Activated T-cell treated with anti-CD3 and anti-CD28 coated beads, Interleukin-2, amount 50 U/mL, for 4 hours (primary cell): ENCODE measurements at regions not wholly inside any gene's neighbourhood (a gene's known extent, or its start where the extent isn't known, plus 50 kb on each side); places are given as distances from the start of the nearest gene placed in this dataset.
"Not testable (repeated sequence)": the region's sequence is repeated elsewhere in the genome, so short reads cannot be mapped to it uniquely, and the experiment has no call there.

Source experiments
- ATAC-seq, 2 donors: fragments of 200-7000 bp; cut with Tn5 transposase; one replicate each; pipeline ENCODE4 v1.10.0; 2021
- DNase-seq: peaks from one replicate; pipeline ENCODE4 v3.0.0-alpha.2; 2020
- H3K27me3 Mint-ChIP-seq: one replicate; pipeline ENCODE4 v1.8.0; 2021; ENCODE audit warnings: low read depth, mixed read lengths
- H3K36me3 Mint-ChIP-seq: one replicate; pipeline ENCODE4 v1.8.0; 2022; ENCODE audit warnings: mixed read lengths; ENCODE audit not compliant: insufficient read depth
- H3K4me1 Mint-ChIP-seq: one replicate; pipeline ENCODE4 v1.8.0; 2021; ENCODE audit warnings: low read depth, mixed read lengths
- H3K4me3 Mint-ChIP-seq: one replicate; pipeline ENCODE4 v1.8.0; 2021; ENCODE audit warnings: mild to moderate bottlenecking, moderate library complexity, mixed read lengths
- H3K9me3 Mint-ChIP-seq: one replicate; pipeline ENCODE4 v1.8.0; 2021; ENCODE audit warnings: mixed read lengths

GRCh38 chr6:141815039-141815438 is 317.7 kb upstream of the GJE1 start:
- not testable (repeated sequence) for DNase-seq, H3K36me3 Mint-ChIP-seq, H3K4me3 Mint-ChIP-seq, H3K27me3 Mint-ChIP-seq, ATAC-seq, H3K4me1 Mint-ChIP-seq, H3K9me3 Mint-ChIP-seq

DNA sequence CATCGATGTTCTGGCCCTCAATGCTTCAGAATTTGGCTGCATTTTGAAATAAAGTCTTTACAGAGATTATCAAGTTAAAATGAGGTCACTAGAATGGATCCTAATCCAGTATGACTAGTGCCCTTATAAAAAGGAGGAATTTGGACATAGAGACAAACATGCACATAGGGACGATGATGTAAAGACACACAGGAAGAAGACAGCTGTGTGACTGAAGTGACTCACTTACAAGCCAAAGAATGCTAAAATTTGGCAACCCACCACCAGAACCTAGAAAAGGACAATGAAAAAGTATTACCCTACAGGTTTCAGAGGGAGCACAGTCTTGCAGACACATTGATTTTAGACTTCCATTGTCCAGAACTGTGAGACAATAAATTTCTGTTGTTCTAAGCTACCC is 322.8 kb upstream of the GJE1 start:
- H3K4me3 Mint-ChIP-seq, result no peak overlapping the region
- no peaks in the 10 kb centered on the region for H3K4me1 Mint-ChIP-seq
- peaks cover 2% of the 10 kb centered on the region for H3K27me3 Mint-ChIP-seq
- H3K9me3 Mint-ChIP-seq, result no peaks in the 10 kb centered on the region
- ATAC-seq (no peak), DNase-seq (no peak)
- no peaks in the 10 kb centered on the region for H3K36me3 Mint-ChIP-seq

- Mint-ChIP-seq H3K4me3 (no peak overlapping the region), H3K9me3 (no peaks in the 10 kb centered on the region), H3K4me1 (no peaks in the 10 kb centered on the region), H3K27me3 (peaks cover 2% of the 10 kb centered on the region), H3K36me3 (no peaks in the 10 kb centered on the region)
- ATAC-seq (no peak), DNase-seq (no peak)
Observed at GRCh38 chr6:141808662-141809061, 324.1 kb upstream of the GJE1 start.

GRCh38 chr6:141800973-141801372 is 331.8 kb upstream of the GJE1 start:
- DNase-seq, H3K4me1 Mint-ChIP-seq, H3K4me3 Mint-ChIP-seq, ATAC-seq, H3K36me3 Mint-ChIP-seq, H3K27me3 Mint-ChIP-seq, H3K9me3 Mint-ChIP-seq: not testable (repeated sequence)

DNA sequence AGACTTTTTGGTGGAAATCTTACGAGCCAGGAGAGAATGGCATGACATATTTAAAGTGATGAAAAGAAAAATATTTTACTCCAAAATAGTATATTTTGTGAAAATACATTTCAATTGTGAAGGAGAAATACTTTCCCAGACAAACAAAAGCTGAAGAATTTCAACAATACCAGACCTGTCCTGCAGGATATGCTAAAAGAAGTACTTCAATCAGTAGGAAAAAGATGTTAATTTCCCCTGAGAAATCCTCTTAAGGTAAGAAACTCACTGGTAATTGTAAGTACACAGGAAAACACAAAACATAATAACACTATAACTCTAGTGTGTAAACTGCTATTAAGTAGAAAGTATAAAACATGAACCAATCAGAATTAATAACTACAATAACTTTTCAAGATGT is 341.8 kb upstream of the GJE1 start:
- H3K27me3 Mint-ChIP-seq, result no peaks in the 10 kb centered on the region
- no peak overlapping the region for H3K4me3 Mint-ChIP-seq
- H3K9me3 Mint-ChIP-seq, result peaks cover 9% of the 10 kb centered on the region
- H3K36me3 Mint-ChIP-seq, result no peaks in the 10 kb centered on the region
- DNase-seq, result no peak
- ATAC-seq, result no peak
- no peaks in the 10 kb centered on the region for H3K4me1 Mint-ChIP-seq

DNA sequence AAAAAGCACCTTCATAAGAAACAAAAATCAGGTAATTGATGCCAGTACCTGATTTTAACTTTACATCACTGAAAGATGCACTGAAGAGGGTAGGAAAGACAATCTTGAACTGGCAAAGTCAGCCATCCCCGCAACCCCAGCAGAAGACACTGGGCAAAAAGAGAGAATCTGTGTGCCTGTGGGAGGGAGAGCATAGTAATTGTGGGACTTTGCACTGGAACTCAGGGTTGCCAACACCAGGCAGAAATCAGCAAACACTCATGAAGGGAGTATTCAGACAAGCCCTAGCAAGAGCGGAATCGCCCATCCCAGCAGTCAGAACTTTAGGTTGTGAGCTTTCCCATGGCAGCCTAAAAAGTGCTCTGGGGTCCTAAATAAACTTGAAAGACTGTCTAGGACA is 344.6 kb upstream of the GJE1 start:
- H3K36me3 Mint-ChIP-seq, result no peaks in the 10 kb centered on the region
- DNase-seq (no peak), ATAC-seq (no peak)
- H3K9me3 Mint-ChIP-seq, result peaks cover 5% of the 10 kb centered on the region
- H3K4me1 Mint-ChIP-seq, result no peaks in the 10 kb centered on the region
- H3K4me3 Mint-ChIP-seq, result no peak overlapping the region
- no peaks in the 10 kb centered on the region for H3K27me3 Mint-ChIP-seq

DNA sequence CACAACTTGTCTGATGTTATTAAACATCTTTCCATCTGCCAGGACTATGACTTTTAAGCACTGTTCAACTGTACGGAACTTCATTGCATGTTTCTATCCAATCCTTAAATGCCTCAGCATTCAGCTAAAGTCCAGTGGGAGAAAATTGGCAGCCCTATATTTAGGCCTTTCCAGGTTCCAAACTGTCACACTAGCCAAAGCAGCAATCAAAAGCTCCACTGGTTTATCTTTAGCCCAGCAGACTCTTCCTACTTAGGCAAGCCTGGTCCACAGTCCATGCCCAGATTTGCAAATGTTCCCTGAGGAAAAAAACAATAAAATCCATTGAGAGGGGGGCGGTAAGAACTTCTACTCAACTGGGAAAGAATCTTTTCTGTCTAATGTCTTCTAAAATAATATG is 349.1 kb upstream of the GJE1 start:
- ATAC-seq, result no peak
- Mint-ChIP-seq H3K27me3 (no peaks in the 10 kb centered on the region), H3K4me1 (no peaks in the 10 kb centered on the region), H3K36me3 (no peaks in the 10 kb centered on the region), H3K4me3 (no peak overlapping the region), H3K9me3 (no peaks in the 10 kb centered on the region)
- DNase-seq, result no peak

GRCh38 chr6:141780296-141780695 is 352.4 kb upstream of the GJE1 start:
- DNase-seq (no peak), ATAC-seq (no peak)
- H3K36me3 Mint-ChIP-seq, result no peaks in the 10 kb centered on the region
- no peaks in the 10 kb centered on the region for H3K27me3 Mint-ChIP-seq
- H3K9me3 Mint-ChIP-seq, result no peaks in the 10 kb centered on the region
- no peak overlapping the region for H3K4me3 Mint-ChIP-seq
- no peaks in the 10 kb centered on the region for H3K4me1 Mint-ChIP-seq

GRCh38 chr6:141764388-141764787 is 368.3 kb upstream of the GJE1 start:
- Mint-ChIP-seq H3K9me3 (peaks cover under 1% of the 10 kb centered on the region), H3K27me3 (no peaks in the 10 kb centered on the region), H3K4me3 (no peak overlapping the region), H3K36me3 (no peaks in the 10 kb centered on the region), H3K4me1 (no peaks in the 10 kb centered on the region)
- no peak for ATAC-seq
- no peak for DNase-seq

DNA sequence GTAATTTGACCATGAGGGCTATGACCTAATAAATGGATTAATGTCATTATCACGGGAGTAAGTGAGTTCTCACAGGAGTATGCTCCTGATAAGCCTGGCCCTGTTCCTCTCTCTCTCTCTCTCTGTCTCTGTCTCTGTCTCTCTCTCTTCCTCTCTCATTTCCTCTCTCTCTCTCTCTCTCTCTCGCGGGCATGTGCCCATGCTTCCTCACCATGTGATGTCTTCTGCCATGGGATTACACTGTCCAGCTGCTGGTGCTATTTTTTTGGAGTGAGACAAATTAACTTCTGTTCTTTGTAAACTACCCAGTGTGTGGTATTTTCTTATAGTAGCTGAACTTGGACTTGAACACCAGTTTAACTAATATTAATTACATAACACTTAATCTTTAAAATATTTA is 374.3 kb upstream of the GJE1 start:
- H3K27me3 Mint-ChIP-seq, result no peaks in the 10 kb centered on the region
- no peak for DNase-seq
- ATAC-seq, result no peak
- H3K4me1 Mint-ChIP-seq, result peaks cover 1% of the 10 kb centered on the region
- no peaks in the 10 kb centered on the region for H3K9me3 Mint-ChIP-seq
- no peak overlapping the region for H3K4me3 Mint-ChIP-seq
- no peaks in the 10 kb centered on the region for H3K36me3 Mint-ChIP-seq

DNA sequence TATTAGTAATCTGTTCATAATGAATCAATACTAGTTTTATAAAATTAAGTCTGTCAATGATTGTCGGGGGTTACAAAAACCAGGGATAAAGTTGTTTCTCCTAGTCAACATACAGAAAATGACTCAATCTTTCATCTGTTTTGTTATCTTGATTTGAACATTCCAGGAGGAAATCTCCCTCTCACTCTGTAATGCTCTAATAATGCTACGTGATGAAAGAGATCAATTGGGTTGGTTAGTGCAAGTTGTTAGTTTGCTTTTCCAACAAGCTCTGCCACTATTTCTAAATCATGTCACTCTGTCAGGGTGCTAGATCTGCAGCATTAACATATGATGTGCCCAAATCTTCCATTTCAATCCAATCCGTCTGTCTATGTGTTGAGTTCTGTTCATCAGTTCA is 379.5 kb upstream of the GJE1 start:
- Mint-ChIP-seq H3K4me3 (no peak overlapping the region), H3K9me3 (no peaks in the 10 kb centered on the region), H3K36me3 (no peaks in the 10 kb centered on the region), H3K4me1 (peaks cover 5% of the 10 kb centered on the region), H3K27me3 (no peaks in the 10 kb centered on the region)
- ATAC-seq (no peak), DNase-seq (no peak)

DNA sequence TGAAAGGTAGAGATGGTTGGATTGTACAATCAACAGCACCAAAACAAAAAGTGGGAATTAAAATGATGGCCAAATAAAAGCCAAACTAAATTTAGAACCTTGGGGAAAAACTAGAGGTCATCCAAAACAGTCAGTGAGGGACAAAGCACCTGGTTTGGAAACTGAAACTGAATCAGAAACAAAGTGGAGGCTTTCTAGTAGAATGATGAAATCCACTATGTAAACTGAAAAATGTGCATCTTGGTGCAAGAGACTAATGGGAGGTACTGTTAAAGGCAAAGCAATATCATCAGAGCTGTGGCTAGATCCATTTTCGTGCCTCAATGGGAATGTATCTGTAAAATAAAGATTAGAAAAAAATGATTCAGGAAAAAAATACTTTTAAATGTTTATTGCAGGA is 380.0 kb upstream of the GJE1 start:
- Mint-ChIP-seq H3K9me3 (no peaks in the 10 kb centered on the region), H3K4me1 (peaks cover 5% of the 10 kb centered on the region), H3K27me3 (no peaks in the 10 kb centered on the region), H3K36me3 (no peaks in the 10 kb centered on the region), H3K4me3 (no peak overlapping the region)
- DNase-seq (no peak), ATAC-seq (no peak)

DNA sequence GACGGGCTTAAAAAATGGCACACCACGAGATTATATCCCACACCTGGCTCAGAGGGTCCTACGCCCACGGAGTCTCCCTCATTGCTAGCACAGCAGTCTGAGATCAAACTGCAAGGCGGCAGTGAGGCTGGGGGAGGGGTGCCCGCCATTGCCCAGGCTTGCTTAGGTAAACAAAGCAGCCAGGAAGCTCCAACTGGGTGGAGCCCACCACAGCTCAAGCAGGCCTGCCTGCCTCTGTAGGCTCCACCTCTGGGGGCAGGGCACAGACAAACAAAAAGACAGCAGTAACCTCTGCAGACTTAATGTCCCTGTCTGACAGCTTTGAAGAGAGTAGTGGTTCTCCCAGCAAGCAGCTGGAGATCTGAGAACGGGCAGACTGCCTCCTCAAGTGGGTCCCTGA is 386.4 kb upstream of the GJE1 start:
- ATAC-seq, H3K4me1 Mint-ChIP-seq, H3K4me3 Mint-ChIP-seq, DNase-seq, H3K36me3 Mint-ChIP-seq, H3K9me3 Mint-ChIP-seq, H3K27me3 Mint-ChIP-seq: not testable (repeated sequence)

GRCh38 chr6:141744971-141745370 is 387.8 kb upstream of the GJE1 start:
- no peak overlapping the region for H3K4me3 Mint-ChIP-seq

GRCh38 chr6:141744194-141744925 is 388.4 kb upstream of the GJE1 start:
- Mint-ChIP-seq H3K9me3 (no peaks in the 10 kb centered on the region), H3K4me1 (no peaks in the 10 kb centered on the region), H3K4me3 (no peak overlapping the region), H3K27me3 (no peaks in the 10 kb centered on the region), H3K36me3 (no peaks in the 10 kb centered on the region)
- ATAC-seq (no peak), DNase-seq (no peak)

More at GRCh38 chr6:141744971-141745370, 387.8 kb upstream of the GJE1 start:
- no peaks in the 10 kb centered on the region for H3K4me1 Mint-ChIP-seq
- DNase-seq, result no peak
- H3K9me3 Mint-ChIP-seq, result no peaks in the 10 kb centered on the region
- H3K36me3 Mint-ChIP-seq, result no peaks in the 10 kb centered on the region
- no peaks in the 10 kb centered on the region for H3K27me3 Mint-ChIP-seq
- ATAC-seq, result no peak

- Mint-ChIP-seq H3K9me3 (no peaks in the 10 kb centered on the region), H3K36me3 (no peaks in the 10 kb centered on the region), H3K4me1 (no peaks in the 10 kb centered on the region), H3K27me3 (no peaks in the 10 kb centered on the region), H3K4me3 (no peak overlapping the region)
- no peak for ATAC-seq
- no peak for DNase-seq
Observed at GRCh38 chr6:141736104-141736503, 396.6 kb upstream of the GJE1 start.
